Activated naive CD4-positive, alpha-beta T cell treated with anti-CD3 and anti-CD28 coated beads, Interleukin-2, amount 50 U/mL, for 72 hours (primary cell): ENCODE measurements at regions not wholly inside any gene's neighbourhood (a gene's known extent, or its start where the extent isn't known, plus 50 kb on each side); places are given as distances from the start of the nearest gene placed in this dataset.
"Not testable (repeated sequence)": the region's sequence is repeated elsewhere in the genome, so short reads cannot be mapped to it uniquely, and the experiment has no call there.

Experiments used
- ATAC-seq, 2 donors: fragments of 150-1000 bp; cut with Tn5 transposase; 2 replicates each; pipeline ENCODE4 v1.10.0; 2021; ENCODE audit warnings: mild to moderate bottlenecking in 2 of 2, moderate library complexity in 2 of 2
- DNase-seq, 2 donors: peaks; one replicate each; pipeline ENCODE4 v3.0.0; 2021 to 2022; ENCODE audit warnings: low spot score in 2 of 2
- H3K27ac Mint-ChIP-seq, 2 donors: one replicate each; pipeline ENCODE4 v1.8.0; 2022; ENCODE audit warnings: mild to moderate bottlenecking in 2 of 2, mixed read lengths in 2 of 2
- H3K36me3 Mint-ChIP-seq, 2 donors: one replicate each; pipeline ENCODE4 v1.8.0; 2022; ENCODE audit warnings: mixed read lengths in 2 of 2
- H3K9me3 Mint-ChIP-seq, 2 donors: one replicate each; pipeline ENCODE4 v1.8.0; 2022; ENCODE audit warnings: mixed read lengths in 2 of 2

DNA sequence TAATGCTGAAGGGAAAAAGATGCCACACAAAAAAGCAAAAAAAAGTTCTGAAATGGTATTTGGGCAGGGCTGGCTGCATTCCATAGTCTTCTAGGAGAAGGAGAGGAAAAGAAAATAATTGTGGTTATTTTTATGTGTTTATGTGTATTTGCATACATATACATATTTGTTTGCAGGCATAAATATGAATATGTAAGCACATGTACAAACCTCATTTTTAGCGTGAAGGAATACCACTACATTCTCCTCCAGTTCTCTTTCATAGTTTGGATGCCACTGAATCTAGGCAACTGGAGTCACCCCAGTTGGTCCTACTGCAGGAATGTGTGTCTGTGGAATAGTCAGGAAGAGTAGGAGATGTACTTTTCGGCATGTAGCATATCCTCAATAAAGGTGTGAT is 181.1 kb downstream of the YTHDC2 start:
- peaks cover 0 to 6% of the 10 kb centered on the region in 2 donors for H3K36me3 Mint-ChIP-seq
- no peak overlapping the region for H3K27ac Mint-ChIP-seq
- no peaks in the 10 kb centered on the region for H3K9me3 Mint-ChIP-seq
- no peak for DNase-seq
- ATAC-seq: no peak

DNA sequence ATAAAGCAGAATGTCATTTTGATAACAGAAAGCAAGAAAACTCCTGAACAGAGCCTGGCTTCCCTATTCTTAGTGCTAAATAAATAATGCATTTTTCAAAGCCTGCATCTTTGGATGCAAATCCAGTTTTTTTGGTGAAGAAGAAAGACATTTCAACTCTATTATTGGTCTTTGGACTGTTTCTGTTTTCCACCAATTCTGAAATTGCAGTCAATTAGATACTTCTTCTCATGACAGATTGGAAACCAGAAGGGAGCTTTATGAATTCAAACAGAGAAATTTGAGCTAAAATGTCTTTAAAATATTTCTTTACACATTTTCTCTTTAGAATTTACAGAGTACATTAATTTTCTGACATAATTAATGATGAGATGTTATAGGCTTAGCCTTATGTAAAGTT is 189.8 kb downstream of the YTHDC2 start:
- peaks cover 0 to 6% of the 10 kb centered on the region in 2 donors for H3K36me3 Mint-ChIP-seq
- no peak overlapping the region for H3K27ac Mint-ChIP-seq
- H3K9me3 Mint-ChIP-seq: peaks cover 9 to 24% of the 10 kb centered on the region in 2 donors
- ATAC-seq: no peak
- DNase-seq: no peak

DNA sequence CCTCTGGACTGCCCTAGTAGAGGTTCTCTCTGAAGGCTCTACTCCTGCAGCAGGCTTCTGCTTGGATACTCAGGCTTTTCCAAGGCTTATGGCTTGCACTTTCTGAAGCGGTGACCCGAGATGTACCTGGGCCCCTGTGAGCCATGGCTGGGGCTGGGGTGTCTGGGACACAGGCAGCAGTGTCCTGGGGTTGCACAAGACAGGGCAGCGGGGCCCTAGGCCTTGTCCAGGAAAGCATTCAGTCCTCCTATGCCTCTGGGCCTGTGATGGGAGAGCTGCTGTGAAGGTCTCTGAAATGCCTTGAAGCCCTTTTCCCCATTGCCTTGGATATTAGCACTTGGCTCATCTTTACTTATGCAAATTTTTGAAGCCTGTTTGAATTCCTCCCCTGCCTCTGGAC is 192.2 kb downstream of the YTHDC2 start:
- ATAC-seq (no peak), DNase-seq (no peak)
- Mint-ChIP-seq H3K9me3 (peaks cover 9 to 24% of the 10 kb centered on the region in 2 donors), H3K36me3 (peaks cover 0 to 6% of the 10 kb centered on the region in 2 donors), H3K27ac (no peak overlapping the region)

DNA sequence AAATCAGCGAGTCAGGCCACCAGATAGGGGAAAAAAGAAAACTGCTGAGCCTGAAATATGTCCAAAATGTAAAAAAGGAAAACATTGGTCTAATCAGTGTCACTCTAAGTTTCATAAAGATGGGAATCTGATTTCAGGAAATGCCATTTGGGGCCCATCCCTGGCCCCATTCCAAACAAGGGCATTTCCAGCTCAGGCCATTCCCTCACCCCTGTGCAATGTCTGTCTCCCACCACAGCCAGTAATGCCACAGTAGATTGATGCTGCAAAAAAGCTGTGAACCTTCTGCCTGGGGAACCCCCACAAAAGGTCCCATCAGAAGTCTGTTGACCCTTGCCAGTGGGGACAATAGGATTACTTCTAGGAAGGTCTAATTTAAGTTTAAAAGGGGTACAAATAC is 199.6 kb downstream of the YTHDC2 start:
- ATAC-seq (no peak), DNase-seq (no peak)
- Mint-ChIP-seq H3K9me3 (peaks cover 24 to 26% of the 10 kb centered on the region in 2 donors), H3K27ac (no peak overlapping the region), H3K36me3 (peaks cover 0 to 16% of the 10 kb centered on the region in 2 donors)

DNA sequence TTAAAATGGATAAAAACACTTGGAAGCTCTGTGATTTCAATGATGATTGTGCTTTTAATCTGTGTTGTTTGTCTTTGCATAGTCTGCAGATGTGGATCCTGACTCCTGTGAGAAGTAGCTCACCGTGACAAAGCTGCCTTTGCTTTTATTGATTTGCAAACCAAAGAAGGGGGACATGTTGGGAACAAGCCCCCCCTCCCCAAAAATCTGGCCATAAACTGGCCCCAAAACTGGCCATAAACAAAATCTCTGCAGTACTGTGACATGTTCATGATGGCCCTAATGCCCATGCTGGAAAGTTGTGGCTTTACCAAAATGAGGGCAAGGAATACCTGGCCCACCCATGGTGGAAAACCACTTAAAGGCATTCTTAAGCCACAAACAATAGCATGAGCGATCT is 202.4 kb downstream of the YTHDC2 start:
- Mint-ChIP-seq H3K36me3 (peaks cover 0 to 16% of the 10 kb centered on the region in 2 donors), H3K9me3 (peaks cover 33 to 36% of the 10 kb centered on the region in 2 donors)
- not testable (repeated sequence) for ATAC-seq, DNase-seq, H3K27ac Mint-ChIP-seq

DNA sequence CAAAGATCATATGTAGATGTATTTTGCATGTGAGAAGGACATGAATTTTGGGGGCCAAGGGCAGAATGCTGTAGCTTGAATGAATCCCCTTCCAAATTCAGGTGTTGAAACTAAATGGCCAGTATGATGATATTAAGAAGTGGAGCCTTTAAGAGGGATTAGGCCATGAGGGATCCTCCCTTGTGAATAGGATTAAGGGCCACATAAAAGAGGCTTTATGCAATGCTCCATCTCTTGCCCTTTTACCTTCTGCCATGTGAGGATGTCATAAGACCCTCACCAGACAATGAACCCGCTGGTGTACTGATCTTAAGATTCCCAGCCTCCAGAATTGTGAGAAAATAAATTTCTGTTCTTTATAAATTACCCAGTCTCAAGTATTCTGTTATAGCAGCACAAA is 206.1 kb downstream of the YTHDC2 start:
- DNase-seq: no peak
- peaks cover 27 to 30% of the 10 kb centered on the region in 2 donors for H3K9me3 Mint-ChIP-seq
- no peak overlapping the region for H3K27ac Mint-ChIP-seq
- peaks cover 0 to 7% of the 10 kb centered on the region in 2 donors for H3K36me3 Mint-ChIP-seq
- no peak for ATAC-seq

DNA sequence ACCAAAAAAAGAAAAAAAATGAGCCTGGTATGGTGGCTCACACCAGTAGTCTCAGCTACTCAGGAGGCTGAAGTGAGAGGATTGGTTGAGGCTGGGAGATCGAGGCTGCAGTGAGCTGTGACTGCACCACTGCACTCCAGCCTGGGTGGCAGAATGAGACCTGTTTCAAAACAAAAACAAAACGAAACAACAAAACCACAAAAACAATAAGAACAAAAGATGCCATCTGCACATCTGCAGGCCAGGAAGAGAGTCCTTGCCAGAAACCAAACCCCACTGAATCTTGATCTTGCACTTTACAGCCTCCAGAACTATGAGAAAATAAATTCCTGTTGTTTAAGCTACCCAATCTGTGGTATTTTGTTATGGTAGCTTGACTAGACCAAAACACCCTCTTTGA is 207.7 kb downstream of the YTHDC2 start:
- H3K36me3 Mint-ChIP-seq: no peaks in the 10 kb centered on the region
- no peak for ATAC-seq
- H3K9me3 Mint-ChIP-seq: peaks cover 16 to 23% of the 10 kb centered on the region in 2 donors
- no peak overlapping the region for H3K27ac Mint-ChIP-seq
- DNase-seq: no peak

DNA sequence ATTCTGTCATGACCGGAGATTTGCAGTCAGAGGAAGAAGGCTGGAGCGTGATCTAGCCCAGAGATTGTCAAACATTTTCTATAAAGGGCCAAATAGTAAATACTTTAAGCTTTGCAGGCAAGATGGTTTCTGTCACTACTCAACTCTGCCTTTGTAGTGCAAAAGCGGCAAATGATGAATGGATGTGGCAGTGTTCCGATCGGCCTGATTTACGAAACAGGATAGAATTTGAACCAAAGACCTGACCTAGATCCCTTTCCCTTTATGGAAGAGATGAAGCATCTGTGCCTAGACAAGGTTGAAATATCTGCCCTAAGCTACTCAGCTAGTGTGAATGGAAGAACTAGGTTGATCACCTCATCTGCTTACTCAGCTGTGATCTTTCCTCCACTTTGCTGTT is 209.5 kb downstream of the YTHDC2 start:
- DNase-seq (no peak), ATAC-seq (no peak)
- H3K36me3 Mint-ChIP-seq: no peaks in the 10 kb centered on the region
- H3K27ac Mint-ChIP-seq: no peak overlapping the region
- H3K9me3 Mint-ChIP-seq: peaks cover 9 to 18% of the 10 kb centered on the region in 2 donors

DNA sequence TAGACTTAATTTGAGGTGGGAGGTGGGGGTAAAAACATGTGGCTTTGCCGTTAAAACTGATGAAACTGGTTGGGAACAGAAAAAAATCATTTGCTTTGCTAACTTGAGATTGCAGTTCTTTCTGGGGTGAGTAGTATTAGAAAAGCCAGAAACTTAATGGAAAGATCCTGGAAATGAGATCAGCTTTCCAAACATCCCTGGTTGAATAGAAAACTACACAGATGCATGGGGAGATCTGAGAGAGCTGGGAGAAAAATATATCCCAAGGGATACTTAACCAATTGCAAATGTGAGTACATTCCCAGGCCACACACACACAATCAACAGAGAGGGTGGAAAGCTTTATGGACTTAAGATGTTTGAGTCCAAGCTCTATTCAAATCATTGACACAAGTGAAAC is 222.3 kb downstream of the YTHDC2 start:
- H3K36me3 Mint-ChIP-seq: no peaks in the 10 kb centered on the region
- ATAC-seq: no peak
- H3K9me3 Mint-ChIP-seq: no peaks in the 10 kb centered on the region
- no peak for DNase-seq
- no peak overlapping the region for H3K27ac Mint-ChIP-seq

DNA sequence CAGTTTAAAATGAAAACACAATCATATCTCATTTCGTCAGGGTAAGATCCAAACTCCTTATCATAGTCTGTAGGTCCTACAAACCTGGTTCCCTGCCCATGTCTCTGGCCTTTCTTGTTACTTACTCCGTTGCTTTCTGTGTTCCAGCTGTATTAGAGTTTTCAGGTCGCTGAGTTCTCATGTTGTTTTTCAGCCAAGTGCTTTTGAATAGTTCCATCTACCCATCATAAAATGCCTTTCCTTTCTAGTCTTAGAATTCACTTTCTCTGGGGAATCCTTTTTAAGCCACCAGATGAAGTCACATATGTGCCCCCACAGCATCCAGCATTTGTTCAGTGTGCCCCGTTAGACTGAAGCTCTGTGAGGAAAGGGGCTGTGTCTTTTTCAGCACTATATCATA is 228.7 kb downstream of the YTHDC2 start:
- Mint-ChIP-seq H3K9me3 (no peaks in the 10 kb centered on the region), H3K36me3 (no peaks in the 10 kb centered on the region), H3K27ac (no peak overlapping the region)
- no peak for ATAC-seq
- DNase-seq: no peak

DNA sequence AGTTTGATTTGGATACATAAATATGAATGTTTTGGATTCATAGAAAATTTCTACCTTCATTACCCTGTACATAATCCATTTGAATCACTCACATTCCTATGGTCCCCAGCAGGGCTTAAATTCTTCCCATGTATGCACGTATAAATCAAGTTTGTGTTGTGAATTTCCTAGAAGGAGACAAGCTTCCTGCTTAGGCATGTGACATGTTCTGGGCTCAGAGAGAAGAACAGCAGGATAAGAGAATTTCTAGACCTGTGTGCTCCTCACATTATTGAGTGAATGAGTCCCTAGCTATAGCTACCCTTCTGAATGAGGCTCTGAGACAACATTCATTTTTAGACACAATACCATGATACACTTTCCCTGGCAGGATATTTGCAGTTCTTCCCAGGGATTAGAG is 229.1 kb downstream of the YTHDC2 start:
- no peaks in the 10 kb centered on the region for H3K9me3 Mint-ChIP-seq
- DNase-seq (no peak), ATAC-seq (no peak)
- H3K36me3 Mint-ChIP-seq: no peaks in the 10 kb centered on the region
- no peak overlapping the region for H3K27ac Mint-ChIP-seq

DNA sequence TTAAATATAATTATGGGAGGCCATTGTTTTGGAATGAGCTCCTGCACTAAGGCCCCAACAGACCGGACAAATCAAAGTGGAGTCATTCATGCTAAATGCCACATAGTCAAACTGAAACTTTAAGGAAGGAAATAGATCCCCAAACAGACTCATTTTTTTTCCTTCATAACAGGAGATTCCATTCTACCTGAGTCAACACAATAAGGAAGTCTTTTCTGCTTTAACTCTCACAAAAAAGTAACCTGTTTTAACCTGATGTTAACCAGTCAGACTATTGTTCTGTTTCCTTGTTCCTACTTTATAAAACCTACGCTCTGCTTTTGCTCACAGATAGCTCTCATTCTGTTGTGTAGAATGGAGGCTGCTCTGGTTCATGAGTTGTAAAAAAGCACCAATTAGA is 234.9 kb downstream of the YTHDC2 start:
- no peak overlapping the region for H3K27ac Mint-ChIP-seq
- no peak for DNase-seq
- ATAC-seq: no peak
- H3K36me3 Mint-ChIP-seq: no peaks in the 10 kb centered on the region
- no peaks in the 10 kb centered on the region for H3K9me3 Mint-ChIP-seq

DNA sequence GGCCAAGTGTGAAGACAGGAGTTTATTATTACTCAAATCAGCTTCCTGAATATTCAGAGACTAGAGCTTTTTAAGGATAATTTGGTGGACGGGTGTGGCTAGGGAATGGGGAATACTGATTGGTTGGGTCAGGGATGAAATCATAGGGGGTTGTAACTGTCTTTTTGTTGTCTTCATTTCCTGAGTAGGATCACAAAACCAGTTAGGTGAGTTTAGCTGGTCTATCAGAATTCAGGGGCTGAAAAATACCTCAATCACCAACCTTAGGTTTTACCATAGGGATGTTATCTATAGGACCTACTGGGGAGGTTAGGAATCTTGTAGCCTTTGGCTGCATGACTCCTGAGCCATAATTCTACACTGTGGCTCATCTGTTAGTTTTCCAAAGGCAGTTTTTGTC is 235.8 kb downstream of the YTHDC2 start:
- no peaks in the 10 kb centered on the region for H3K36me3 Mint-ChIP-seq
- ATAC-seq: no peak

DNA sequence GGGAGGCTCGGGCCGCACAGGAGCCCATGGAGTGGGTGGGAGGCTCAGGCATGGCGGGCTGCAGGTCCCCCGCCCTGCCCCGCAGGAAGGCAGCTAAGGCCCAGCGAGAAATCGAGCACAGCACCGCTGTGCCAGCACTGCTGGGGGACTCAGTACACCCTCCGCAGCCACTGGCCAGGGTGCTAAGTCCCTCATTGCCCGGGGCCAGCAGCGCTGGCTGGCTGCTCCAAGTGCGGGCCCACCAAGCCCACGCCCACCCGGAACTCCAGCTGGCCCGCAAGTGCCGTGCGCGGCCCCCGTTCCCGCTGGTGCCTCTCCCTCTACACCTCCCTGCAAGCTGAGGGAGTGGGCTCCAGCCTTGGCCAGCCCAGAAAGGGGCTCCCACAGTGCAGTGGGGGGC is 239.7 kb downstream of the YTHDC2 start:
- DNase-seq, H3K36me3 Mint-ChIP-seq, H3K9me3 Mint-ChIP-seq, H3K27ac Mint-ChIP-seq, ATAC-seq: not testable (repeated sequence)

More for the DNA sequence above, 235.8 kb downstream of the YTHDC2 start:
- no peak for DNase-seq
- no peaks in the 10 kb centered on the region for H3K9me3 Mint-ChIP-seq
- no peak overlapping the region for H3K27ac Mint-ChIP-seq

DNA sequence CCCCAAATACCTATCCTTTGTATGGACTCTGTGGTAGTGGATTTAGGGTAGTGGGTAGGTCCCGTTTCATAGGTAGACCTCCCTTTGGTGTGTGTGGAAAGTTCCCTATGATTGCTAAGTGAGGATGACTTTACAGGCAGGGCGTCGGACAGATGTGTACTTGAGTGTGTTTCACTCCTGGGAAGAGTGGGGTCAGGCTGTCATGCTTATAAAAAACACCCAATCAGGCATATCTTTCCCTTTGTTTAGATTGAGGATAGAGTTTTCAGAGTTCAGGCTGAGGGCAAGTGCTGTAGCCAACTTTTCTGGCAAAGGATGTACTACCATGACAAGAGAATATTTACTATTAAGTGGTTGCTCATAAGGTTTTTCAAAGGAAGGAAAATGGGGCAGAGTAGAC is 242.0 kb downstream of the YTHDC2 start:
- H3K36me3 Mint-ChIP-seq: no peaks in the 10 kb centered on the region
- DNase-seq (no peak), ATAC-seq (no peak)
- no peaks in the 10 kb centered on the region for H3K9me3 Mint-ChIP-seq
- no peak overlapping the region for H3K27ac Mint-ChIP-seq

DNA sequence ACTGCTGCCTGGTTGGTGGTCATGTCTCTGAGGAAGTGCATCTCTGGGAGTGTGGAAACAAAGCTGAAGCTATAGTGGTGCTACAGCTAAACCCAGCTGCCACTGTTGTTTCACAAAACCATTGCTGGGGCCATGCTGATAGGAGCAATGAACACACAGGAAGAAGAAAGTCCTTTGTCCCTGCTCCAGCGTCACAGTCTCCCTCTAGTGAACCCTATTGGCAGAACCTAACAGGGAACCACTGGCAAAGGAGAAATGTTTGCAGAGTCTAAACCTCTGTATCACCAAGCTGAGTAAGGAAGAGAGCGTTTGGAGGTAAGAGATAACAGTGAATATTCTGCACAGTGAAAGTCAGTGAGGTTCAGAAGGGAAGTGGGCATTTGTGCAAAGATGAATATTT is 244.0 kb downstream of the YTHDC2 start:
- no peaks in the 10 kb centered on the region for H3K36me3 Mint-ChIP-seq

DNA sequence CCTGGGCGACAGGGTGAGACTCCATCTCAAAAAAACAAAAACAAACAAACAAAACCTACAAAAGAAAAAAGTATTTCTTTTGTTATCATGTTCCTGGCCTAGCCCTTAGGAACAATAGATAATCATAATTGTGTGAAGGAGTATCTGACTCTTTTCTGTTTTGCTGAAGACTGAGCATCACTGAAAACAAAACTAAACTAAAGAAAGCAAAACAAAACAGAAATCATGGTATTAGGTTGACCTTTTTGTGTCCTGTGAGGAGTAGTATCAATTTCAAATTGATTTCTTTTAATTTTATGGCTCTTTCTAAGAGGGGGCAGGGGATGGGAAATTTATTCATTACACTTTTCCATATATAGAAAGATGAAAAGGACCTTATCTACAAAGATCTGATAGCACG is 246.0 kb downstream of the YTHDC2 start:
- no peak for ATAC-seq
- Mint-ChIP-seq H3K36me3 (no peaks in the 10 kb centered on the region), H3K27ac (no peak overlapping the region), H3K9me3 (no peaks in the 10 kb centered on the region)
- no peak for DNase-seq

More for the DNA sequence above, 244.0 kb downstream of the YTHDC2 start:
- Mint-ChIP-seq H3K27ac (no peak overlapping the region), H3K9me3 (no peaks in the 10 kb centered on the region)
- ATAC-seq (no peak), DNase-seq (no peak)

DNA sequence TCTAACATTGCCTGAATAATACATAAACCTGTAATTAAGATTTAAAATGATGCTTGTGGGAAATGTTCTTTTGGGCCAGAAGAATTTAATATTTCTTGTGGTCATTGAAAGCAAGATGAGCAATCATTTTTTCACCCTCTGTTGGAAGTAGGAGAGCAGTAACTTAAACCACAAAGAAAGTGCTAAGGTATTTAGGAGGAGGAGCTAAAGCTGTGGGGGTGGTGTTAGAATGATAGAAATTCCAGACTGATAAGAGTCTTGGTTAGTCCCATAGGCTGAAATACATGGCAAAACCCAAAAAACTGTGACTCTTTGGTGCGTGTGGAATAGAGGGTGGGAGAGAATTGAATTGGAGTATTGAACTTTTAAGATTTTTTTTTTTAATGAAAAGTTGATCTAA is 247.0 kb downstream of the YTHDC2 start:
- ATAC-seq (no peak), DNase-seq (no peak)
- no peak overlapping the region for H3K27ac Mint-ChIP-seq
- H3K9me3 Mint-ChIP-seq: peaks cover 0 to 5% of the 10 kb centered on the region in 2 donors
- H3K36me3 Mint-ChIP-seq: no peaks in the 10 kb centered on the region

DNA sequence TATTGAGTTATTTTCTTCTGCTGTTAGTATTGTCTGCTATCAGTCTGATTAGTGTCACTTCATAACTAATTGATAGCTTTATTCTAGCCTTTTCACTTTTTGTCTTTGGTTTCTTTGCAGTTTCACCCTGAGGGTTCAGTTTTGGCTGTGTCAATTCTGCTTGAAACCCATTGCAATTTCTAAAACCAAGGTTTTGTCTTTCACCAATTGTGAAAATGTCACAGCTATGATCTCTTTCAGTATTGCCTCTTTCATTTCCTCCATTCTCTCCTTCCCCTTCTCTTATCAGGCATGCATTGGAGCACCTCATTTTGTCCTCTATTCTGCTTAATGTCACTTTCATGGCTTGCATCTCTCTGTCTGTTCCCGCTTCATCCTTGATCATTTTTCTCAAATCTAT is 248.1 kb downstream of the YTHDC2 start:
- Mint-ChIP-seq H3K9me3 (peaks cover 0 to 8% of the 10 kb centered on the region in 2 donors), H3K27ac (no peak overlapping the region), H3K36me3 (peaks cover under 1 to 1% of the 10 kb centered on the region in 2 donors)
- ATAC-seq: no peak
- no peak for DNase-seq
